Epidermal melanocyte (primary cell): ENCODE measurements at regions not wholly inside any gene's neighbourhood (a gene's known extent, or its start where the extent isn't known, plus 50 kb on each side); places are given as distances from the start of the nearest gene placed in this dataset.

Experiments used
- DNase-seq: peaks from one replicate; pipeline ENCODE4 v3.0.0; 2011; ENCODE audit warnings: low spot score; ENCODE audit not compliant: insufficient read length

DNA sequence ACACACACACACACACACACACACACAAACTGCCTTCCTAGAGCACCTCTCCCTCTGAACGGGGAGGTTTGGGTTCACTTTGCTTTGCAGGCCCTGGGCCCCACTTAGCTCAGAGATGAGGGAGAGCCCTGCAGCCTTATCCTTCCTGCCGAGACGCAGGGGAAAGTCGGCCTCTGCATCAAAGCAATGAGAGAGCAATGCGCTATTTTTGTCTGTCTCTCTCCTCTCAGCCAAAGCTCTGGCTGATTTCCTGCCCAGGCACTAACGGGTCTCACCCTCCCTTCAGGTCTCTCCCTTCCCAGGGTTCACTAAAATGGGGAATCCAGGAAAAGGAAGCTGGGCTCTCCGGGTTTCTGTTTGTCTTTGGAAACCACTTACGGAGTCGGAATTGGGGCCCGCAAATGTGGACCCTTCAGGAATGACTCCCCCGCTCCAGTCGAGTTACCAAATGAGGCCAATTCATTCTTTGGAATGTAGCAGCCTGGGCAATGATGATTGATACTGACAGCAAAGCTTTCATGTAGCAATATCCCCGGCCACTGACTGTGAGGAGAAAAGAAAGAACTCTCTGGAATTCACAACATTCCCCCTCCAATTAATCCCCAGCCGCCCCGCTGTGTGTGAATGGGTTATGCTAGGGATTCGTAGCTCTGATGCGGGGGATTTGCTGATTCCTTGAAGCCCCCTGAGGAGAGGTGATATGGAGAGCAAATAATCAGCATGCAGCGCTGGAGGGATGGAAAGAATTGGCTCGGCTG is 61.5 kb upstream of the WLS start:
- no peak for DNase-seq

DNA sequence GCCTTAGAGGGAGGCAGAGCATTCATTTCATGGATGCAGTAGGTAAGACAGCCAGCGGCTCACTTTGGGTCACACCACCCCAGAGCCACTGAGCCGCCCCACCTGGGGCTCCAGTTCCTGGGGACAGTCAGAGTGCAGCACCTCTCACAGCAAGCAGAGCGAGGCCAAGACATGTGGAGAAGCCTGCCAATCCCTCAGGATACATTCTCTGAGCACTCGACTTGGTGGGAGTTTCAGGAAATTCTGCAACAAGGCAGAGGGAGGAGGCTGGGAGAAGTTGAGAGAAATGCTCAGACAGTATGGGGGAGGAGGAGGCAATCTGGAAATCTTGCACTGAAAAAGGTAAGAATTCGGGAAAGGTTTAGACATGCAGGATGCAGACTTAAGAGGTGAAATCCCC is 60.8 kb upstream of the WLS start:
- DNase-seq, result no peak

DNA sequence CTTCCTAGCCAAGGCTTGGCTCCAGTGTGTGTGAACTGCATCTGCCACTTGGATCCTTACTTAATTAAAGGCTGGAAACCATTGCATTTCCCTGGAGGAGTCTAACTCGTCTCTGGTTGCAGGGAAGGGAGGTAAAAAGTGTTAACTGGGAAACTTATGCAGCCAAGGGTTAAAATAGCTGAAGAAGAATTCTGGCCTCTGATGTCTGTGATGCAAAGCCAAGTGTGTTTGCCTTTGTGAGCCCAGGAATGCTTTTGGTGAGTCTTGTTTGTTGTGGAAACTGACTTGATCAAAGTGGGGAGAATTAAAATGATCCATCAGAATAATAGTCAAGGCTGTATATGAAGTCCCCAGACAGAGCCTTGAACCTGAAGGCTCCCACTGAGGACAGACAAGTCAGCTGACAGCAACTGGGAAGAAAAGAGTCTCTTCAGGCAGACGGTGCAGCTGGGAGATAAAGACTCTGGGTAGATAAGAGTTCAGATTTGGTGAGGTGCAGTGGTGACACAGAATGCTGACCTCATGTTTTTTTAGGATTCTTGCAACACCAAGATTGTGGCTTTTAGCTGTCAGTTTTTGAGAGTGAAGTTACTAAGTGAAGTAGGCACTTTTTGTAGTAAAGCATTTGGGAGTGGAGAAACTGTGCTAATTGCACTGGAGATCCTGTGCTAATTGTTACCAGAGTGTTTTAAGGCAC is 59.5 kb upstream of the WLS start:
- DNase-seq, result no peak

DNA sequence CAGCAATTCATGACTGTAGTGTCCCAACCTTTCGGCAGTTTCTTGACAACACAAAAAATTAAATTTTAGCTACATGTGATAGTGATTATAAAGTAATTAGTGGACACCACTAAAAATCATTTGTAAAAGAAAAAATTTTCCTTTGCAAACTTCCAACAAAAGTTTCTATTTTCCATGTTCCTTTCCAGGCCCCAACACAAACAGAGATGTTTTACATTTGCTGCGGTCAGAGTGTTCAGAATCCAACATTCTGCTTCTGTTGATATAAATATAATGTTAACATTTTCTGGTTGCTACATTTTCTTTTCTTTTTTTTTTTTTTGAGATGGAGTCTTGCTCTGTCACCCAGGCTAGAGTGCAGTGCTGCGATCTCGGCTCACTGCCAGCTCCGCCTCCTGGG is 54.9 kb upstream of the WLS start:
- no peak for DNase-seq

DNA sequence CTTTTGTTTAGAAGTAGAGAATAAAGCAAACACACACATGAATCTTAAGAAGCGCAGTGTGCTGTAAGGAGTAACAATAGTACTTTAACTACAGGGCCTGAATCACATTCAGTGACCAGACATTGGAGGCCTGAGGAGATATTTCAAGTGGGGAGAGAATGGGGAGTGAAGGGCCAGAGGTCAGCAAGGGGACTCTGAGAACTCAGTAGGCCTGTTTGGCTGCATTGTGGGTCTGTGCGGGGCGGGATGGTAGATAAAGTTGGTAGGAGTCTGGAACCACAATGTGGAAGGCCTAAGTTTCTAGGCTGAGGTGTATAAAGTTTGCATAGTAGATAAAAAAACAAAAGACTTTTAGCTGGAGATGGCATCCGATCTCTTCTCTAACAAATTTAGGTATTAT is 52.7 kb upstream of the WLS start:
- no peak for DNase-seq

DNA sequence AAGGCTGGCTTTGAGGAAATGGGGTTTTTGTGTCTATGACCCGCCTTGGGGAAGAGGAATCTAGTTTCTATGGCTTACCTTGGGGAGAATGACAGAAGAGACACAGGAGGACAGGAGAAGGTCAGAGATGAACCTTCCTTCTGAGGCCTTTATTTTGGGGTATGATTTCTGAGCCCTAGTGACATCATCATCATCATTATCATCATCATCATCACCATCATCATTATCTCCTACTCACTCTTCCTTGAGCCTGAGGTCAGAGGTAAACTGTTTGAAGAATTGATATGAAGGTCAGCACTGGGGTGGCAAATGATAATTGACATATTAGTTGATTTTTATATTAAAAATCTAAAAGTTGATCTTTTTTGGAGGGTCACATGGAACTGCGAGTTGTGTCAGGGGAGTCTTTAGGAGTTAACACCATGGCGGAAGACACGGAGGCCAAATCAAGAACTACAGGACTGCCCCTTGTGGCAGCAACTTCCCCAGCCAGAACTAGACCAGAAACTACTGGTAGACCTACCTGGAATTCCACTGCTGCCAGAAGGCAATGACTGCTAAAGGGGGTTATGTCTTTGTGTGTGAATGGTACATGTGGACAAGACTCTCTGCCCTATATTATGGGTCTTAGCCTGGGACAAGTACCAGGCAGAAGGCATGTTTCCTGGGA is 49.8 kb upstream of the WLS start:
- no peak for DNase-seq
